ENCODE measurements at regions not wholly inside any gene's neighbourhood (a gene's known extent, or its start where the extent isn't known, plus 50 kb on each side); places are given as distances from the start of the nearest gene placed in this dataset.

GRCh38 chrX:39618178-39618577 lies 479.6 kb downstream of the BCOR start:
- intact Hi-C loops (cut with micrococcal nuclease), result no loop called here
- ATAC-seq (ENCODE audit: low read depth), result no peak
- Mint-ChIP-seq H3K4me3 (no peak overlapping the region), H3K36me3 (ENCODE audit: low read depth) (no peaks in the 10 kb centered on the region), H3K4me1 (peaks cover 27% of the 10 kb centered on the region), H3K9me3 (no peaks in the 10 kb centered on the region), H3K27me3 (peaks cover 26% of the 10 kb centered on the region), H3K27ac (no peak overlapping the region)
- CTCF ChIA-PET, result no interaction called here
- no peak for DNase-seq
- POLR2A ChIA-PET, result no interaction called here
- no peak for TF ChIP-seq CTCF (IDR thresholded peaks at IDR 0.05)

- ChIA-PET POLR2A (no interaction called here), CTCF (no interaction called here)
- H3K9me3 Mint-ChIP-seq, result no peaks in the 10 kb centered on the region
- ATAC-seq (ENCODE audit: low read depth) (no peak), DNase-seq (no peak)
- H3K27ac Mint-ChIP-seq, result no peak overlapping the region
- intact Hi-C loops (cut with micrococcal nuclease), result no loop called here
- H3K4me1 Mint-ChIP-seq, result peaks cover 18% of the 10 kb centered on the region
- no peak overlapping the region for H3K4me3 Mint-ChIP-seq
- no peak for TF ChIP-seq CTCF (IDR thresholded peaks at IDR 0.05)
- H3K27me3 Mint-ChIP-seq, result peaks cover 21% of the 10 kb centered on the region
- no peaks in the 10 kb centered on the region for H3K36me3 Mint-ChIP-seq (ENCODE audit: low read depth)
Measured at GRCh38 chrX:39619182-39620009, 478.4 kb downstream of the BCOR start.

GRCh38 chrX:39624166-39624565 lies 473.6 kb downstream of the BCOR start:
- Mint-ChIP-seq H3K27me3 (peaks cover 5% of the 10 kb centered on the region), H3K4me3 (no peak overlapping the region), H3K4me1 (no peaks in the 10 kb centered on the region), H3K9me3 (no peaks in the 10 kb centered on the region), H3K27ac (no peak overlapping the region), H3K36me3 (ENCODE audit: low read depth) (no peaks in the 10 kb centered on the region)
- TF ChIP-seq CTCF (IDR thresholded peaks at IDR 0.05), result no peak
- no peak for ATAC-seq (ENCODE audit: low read depth)
- DNase-seq, result no peak
- ChIA-PET POLR2A (no interaction called here), CTCF (no interaction called here)
- intact Hi-C loops (cut with micrococcal nuclease), result no loop called here

- POLR2A ChIA-PET, result no interaction called here
- H3K4me3 Mint-ChIP-seq, result no peak overlapping the region
- no peak for TF ChIP-seq CTCF (IDR thresholded peaks at IDR 0.05)
- no peaks in the 10 kb centered on the region for H3K4me1 Mint-ChIP-seq
- ATAC-seq (ENCODE audit: low read depth), result no peak
- DNase-seq, result no peak
- no peaks in the 10 kb centered on the region for H3K9me3 Mint-ChIP-seq
- no peak overlapping the region for H3K27ac Mint-ChIP-seq
- CTCF ChIA-PET, result no interaction called here
- intact Hi-C loops (cut with micrococcal nuclease), result no loop called here
- H3K36me3 Mint-ChIP-seq (ENCODE audit: low read depth), result no peaks in the 10 kb centered on the region
- peaks cover 2% of the 10 kb centered on the region for H3K27me3 Mint-ChIP-seq
Measured at GRCh38 chrX:39625810-39626209, 471.9 kb downstream of the BCOR start.

GRCh38 chrX:39626749-39627148 lies 471.0 kb downstream of the BCOR start:
- H3K9me3 Mint-ChIP-seq, result no peaks in the 10 kb centered on the region
- CTCF ChIA-PET, result no interaction called here
- no peak for ATAC-seq (ENCODE audit: low read depth)

More at GRCh38 chrX:39626749-39627148, 471.0 kb downstream of the BCOR start:
- H3K36me3 Mint-ChIP-seq (ENCODE audit: low read depth), result no peaks in the 10 kb centered on the region
- POLR2A ChIA-PET, result no interaction called here
- H3K27me3 Mint-ChIP-seq, result peaks cover 2% of the 10 kb centered on the region
- H3K4me3 Mint-ChIP-seq, result no peak overlapping the region
- DNase-seq, result no peak
- no peaks in the 10 kb centered on the region for H3K4me1 Mint-ChIP-seq
- TF ChIP-seq CTCF (IDR thresholded peaks at IDR 0.05), result no peak
- no peak overlapping the region for H3K27ac Mint-ChIP-seq
- intact Hi-C loops (cut with micrococcal nuclease), result no loop called here
